ENCODE measurements at regions not wholly inside any gene's neighbourhood (a gene's known extent, or its start where the extent isn't known, plus 50 kb on each side); places are given as distances from the start of the nearest gene placed in this dataset.
A peak's percentile ranks its signal among the peaks of the same experiment; 100 is the strongest.

GRCh38 chr5:109273594-109273993, 136.2 kb downstream of the PJA2 start:
- H3K36me3 Mint-ChIP-seq: no peaks in the 10 kb centered on the region
- H3K4me1 Mint-ChIP-seq: no peaks in the 10 kb centered on the region
- no peaks in the 10 kb centered on the region for H3K27me3 Mint-ChIP-seq (ENCODE audit: insufficient read depth, low read depth)

GRCh38 chr5:109267283-109267682, 142.5 kb downstream of the PJA2 start:
- Histone ChIP-seq H3K4me3 (no peak overlapping the region), H4K20me1 (ENCODE audit: low read depth) (no peaks in the 10 kb centered on the region), H3K9ac (no peak overlapping the region), H2AFZ (replicated peaks) (no peak overlapping the region), H3K79me2 (ENCODE audit: low read depth) (no peaks in the 10 kb centered on the region), H3K27ac (no peak overlapping the region), H3K27me3 (no peaks in the 10 kb centered on the region), H3F3A (ENCODE audit: low read depth) (no peaks in the 10 kb centered on the region), H3K9me3 (ENCODE audit: low read depth) (no peaks in the 10 kb centered on the region), H3K4me2 (no peak overlapping the region), H3K4me1 (no peaks in the 10 kb centered on the region), H3K36me3 (no peaks in the 10 kb centered on the region)
- no peak for TF ChIP-seq EZH2 (IDR thresholded peaks at IDR 0.05)
- no peak for TF ChIP-seq EZH2phosphoT487 (IDR thresholded peaks at IDR 0.05)
- no peak for TF ChIP-seq CTCF (IDR thresholded peaks at IDR 0.05)
- Mint-ChIP-seq H3K9me3 (peaks cover 4% of the 10 kb centered on the region), H3K4me1 (no peaks in the 10 kb centered on the region), H3K27me3 (ENCODE audit: insufficient read depth, low read depth) (no peaks in the 10 kb centered on the region), H3K36me3 (no peaks in the 10 kb centered on the region), H3K27ac (no peak overlapping the region), H3K4me3 (no peak overlapping the region)
- no peak for DNase-seq (ENCODE audit: low spot score)

More at GRCh38 chr5:109273594-109273993, 136.2 kb downstream of the PJA2 start:
- TF ChIP-seq EZH2phosphoT487 (IDR thresholded peaks at IDR 0.05) (no peak), EZH2 (IDR thresholded peaks at IDR 0.05) (no peak), CTCF (IDR thresholded peaks at IDR 0.05) (no peak)
- H2AFZ ChIP-seq (replicated peaks): no peak overlapping the region
- no peaks in the 10 kb centered on the region for H4K20me1 ChIP-seq (ENCODE audit: low read depth)
- no peaks in the 10 kb centered on the region for H3K4me1 ChIP-seq
- no peak overlapping the region for H3K9ac ChIP-seq
- peaks cover 4% of the 10 kb centered on the region for H3K9me3 Mint-ChIP-seq
- no peak for DNase-seq (ENCODE audit: low spot score)
- no peaks in the 10 kb centered on the region for H3F3A ChIP-seq (ENCODE audit: low read depth)
- no peak overlapping the region for H3K4me3 Mint-ChIP-seq
- no peaks in the 10 kb centered on the region for H3K79me2 ChIP-seq (ENCODE audit: low read depth)
- H3K4me2 ChIP-seq: no peak overlapping the region
- H3K36me3 ChIP-seq: no peaks in the 10 kb centered on the region
- H3K9me3 ChIP-seq (ENCODE audit: low read depth): no peaks in the 10 kb centered on the region
- H3K27ac Mint-ChIP-seq: no peak overlapping the region
- no peaks in the 10 kb centered on the region for H3K27me3 ChIP-seq
- no peak overlapping the region for H3K27ac ChIP-seq
- H3K4me3 ChIP-seq: no peak overlapping the region

- no peak overlapping the region for H3K4me3 Mint-ChIP-seq
These were observed 151.0 kb downstream of the PJA2 start for GRCh38 chr5:109258755-109259154.

More at GRCh38 chr5:109258755-109259154, 151.0 kb downstream of the PJA2 start:
- Mint-ChIP-seq H3K36me3 (no peaks in the 10 kb centered on the region), H3K9me3 (peaks cover 2% of the 10 kb centered on the region), H3K4me1 (no peaks in the 10 kb centered on the region), H3K27me3 (ENCODE audit: insufficient read depth, low read depth) (no peaks in the 10 kb centered on the region), H3K27ac (peak overlapping the region; percentile 11)
- Histone ChIP-seq H3K4me3 (no peak overlapping the region), H3K27me3 (no peaks in the 10 kb centered on the region), H3K27ac (no peak overlapping the region), H4K20me1 (ENCODE audit: low read depth) (no peaks in the 10 kb centered on the region), H3K4me2 (no peak overlapping the region), H3F3A (ENCODE audit: low read depth) (no peaks in the 10 kb centered on the region), H3K9ac (no peak overlapping the region), H3K9me3 (ENCODE audit: low read depth) (no peaks in the 10 kb centered on the region), H3K4me1 (no peaks in the 10 kb centered on the region), H3K36me3 (no peaks in the 10 kb centered on the region), H3K79me2 (ENCODE audit: low read depth) (no peaks in the 10 kb centered on the region), H2AFZ (replicated peaks) (no peak overlapping the region)
- no peak for DNase-seq (ENCODE audit: low spot score)
- TF ChIP-seq CTCF (IDR thresholded peaks at IDR 0.05) (no peak), EZH2phosphoT487 (IDR thresholded peaks at IDR 0.05) (no peak), EZH2 (IDR thresholded peaks at IDR 0.05) (no peak)

Measured in neural progenitor cell (in vitro differentiated cells).